ENCODE measurements at regions not wholly inside any gene's neighbourhood (a gene's known extent, or its start where the extent isn't known, plus 50 kb on each side); places are given as distances from the start of the nearest gene placed in this dataset.

- Mint-ChIP-seq H3K27me3 (no peaks in the 10 kb centered on the region), H3K4me3 (no peak overlapping the region), H3K36me3 (no peaks in the 10 kb centered on the region), H3K27ac (no peak overlapping the region), H3K4me1 (no peaks in the 10 kb centered on the region), H3K9me3 (no peaks in the 10 kb centered on the region)
- ATAC-seq (replicated peaks) (peak; percentile 70 to 79), DNase-seq (no peak)
Measured at GRCh38 chr11:82261367-82261766, 472.3 kb downstream of the FAM181B start.

DNA sequence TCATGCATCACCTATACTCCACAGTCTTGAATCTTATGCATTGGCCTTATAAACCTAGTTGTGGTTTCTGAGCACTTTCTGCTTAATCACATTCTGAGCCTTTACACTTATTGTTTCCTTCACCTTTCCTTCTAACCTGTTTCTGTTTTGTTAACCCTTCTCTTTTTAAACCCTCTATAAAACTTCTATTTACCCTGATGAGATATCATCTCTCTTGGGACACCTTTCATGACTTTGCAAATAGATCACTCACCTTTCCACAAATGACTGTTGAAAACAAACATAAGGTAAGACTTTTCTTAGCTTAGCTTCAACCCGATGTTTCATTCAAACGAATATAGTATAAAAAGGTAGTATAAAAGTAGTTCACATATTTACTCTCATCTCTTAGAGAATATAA lies 483.6 kb downstream of the FAM181B start:
- Mint-ChIP-seq H3K36me3 (no peaks in the 10 kb centered on the region), H3K9me3 (no peaks in the 10 kb centered on the region), H3K4me1 (no peaks in the 10 kb centered on the region), H3K27me3 (no peaks in the 10 kb centered on the region), H3K4me3 (no peak overlapping the region), H3K27ac (no peak overlapping the region)
- ATAC-seq (replicated peaks) (no peak), DNase-seq (no peak)

DNA sequence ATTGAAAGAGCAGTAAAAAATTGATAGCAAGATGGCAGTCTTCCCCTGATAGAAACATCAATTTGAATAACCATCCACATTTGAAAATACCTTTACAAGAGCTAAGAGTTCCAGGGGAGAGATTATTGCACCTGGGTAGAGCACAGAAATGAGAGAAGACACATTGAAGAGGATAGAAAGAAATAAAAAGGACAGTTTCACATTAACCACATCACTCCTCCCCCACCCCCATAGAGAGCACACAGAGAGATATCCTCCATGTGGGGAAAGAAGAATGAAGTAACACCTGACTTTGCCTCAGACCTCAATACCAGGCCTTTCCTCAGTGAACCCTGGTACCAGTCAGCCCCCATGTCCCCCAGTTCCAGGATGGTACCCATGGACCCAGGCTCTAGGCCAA lies 486.7 kb downstream of the FAM181B start:
- ATAC-seq (replicated peaks) (no peak), DNase-seq (no peak)
- no peaks in the 10 kb centered on the region for H3K27me3 Mint-ChIP-seq
- no peak overlapping the region for H3K4me3 Mint-ChIP-seq
- no peaks in the 10 kb centered on the region for H3K9me3 Mint-ChIP-seq
- H3K4me1 Mint-ChIP-seq = no peaks in the 10 kb centered on the region
- H3K36me3 Mint-ChIP-seq = no peaks in the 10 kb centered on the region
- H3K27ac Mint-ChIP-seq = no peak overlapping the region

GRCh38 chr11:82239498-82239897 lies 494.2 kb downstream of the FAM181B start:
- DNase-seq (no peak), ATAC-seq (replicated peaks) (peak in 1 of 2 donors; percentile 21)
- Mint-ChIP-seq H3K4me3 (no peak overlapping the region), H3K4me1 (no peaks in the 10 kb centered on the region), H3K27me3 (no peaks in the 10 kb centered on the region), H3K27ac (no peak overlapping the region), H3K9me3 (peaks cover 6% of the 10 kb centered on the region in 2 donors), H3K36me3 (no peaks in the 10 kb centered on the region)

- DNase-seq = no peak
- Mint-ChIP-seq H3K9me3 (peaks cover 4 to 6% of the 10 kb centered on the region in 2 donors), H3K4me1 (no peaks in the 10 kb centered on the region)
Measured at GRCh38 chr11:82234256-82234655, 499.4 kb downstream of the FAM181B start.

DNA sequence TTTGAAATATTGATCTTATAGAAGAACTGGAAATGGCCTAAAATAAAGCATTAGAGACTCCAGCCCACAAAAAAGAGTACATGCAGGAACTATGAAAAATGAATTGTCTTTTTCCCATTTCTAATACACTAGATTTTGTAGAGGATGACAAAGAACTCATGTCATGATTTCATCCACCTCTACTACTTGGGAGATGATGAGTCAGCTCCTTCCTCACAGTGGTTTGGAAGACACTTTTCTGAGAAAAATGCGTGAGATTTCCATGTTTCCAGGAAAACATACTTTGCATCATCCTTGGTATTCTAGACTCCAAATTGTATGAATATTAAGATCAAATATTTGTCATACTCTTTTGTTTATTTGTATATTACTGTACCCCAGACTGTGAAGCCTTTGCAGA lies 500.5 kb downstream of the FAM181B start:
- Mint-ChIP-seq H3K9me3 (peaks cover 2% of the 10 kb centered on the region in 2 donors), H3K4me3 (no peak overlapping the region), H3K27ac (no peak overlapping the region), H3K27me3 (no peaks in the 10 kb centered on the region), H3K4me1 (no peaks in the 10 kb centered on the region), H3K36me3 (no peaks in the 10 kb centered on the region)
- ATAC-seq (replicated peaks) (no peak), DNase-seq (no peak)

More at GRCh38 chr11:82234256-82234655, 499.4 kb downstream of the FAM181B start:
- H3K27ac Mint-ChIP-seq = no peak overlapping the region
- H3K27me3 Mint-ChIP-seq = no peaks in the 10 kb centered on the region
- H3K36me3 Mint-ChIP-seq = no peaks in the 10 kb centered on the region
- no peak for ATAC-seq (replicated peaks)
- no peak overlapping the region for H3K4me3 Mint-ChIP-seq

- H3K27ac Mint-ChIP-seq = no peak overlapping the region
- H3K27me3 Mint-ChIP-seq = no peaks in the 10 kb centered on the region
- no peak overlapping the region for H3K4me3 Mint-ChIP-seq
- DNase-seq (no peak), ATAC-seq (replicated peaks) (peak in 1 of 2 donors; percentile 53)
- no peaks in the 10 kb centered on the region for H3K36me3 Mint-ChIP-seq
- H3K4me1 Mint-ChIP-seq = no peaks in the 10 kb centered on the region
- H3K9me3 Mint-ChIP-seq = peaks cover under 1 to 1% of the 10 kb centered on the region in 2 donors
Measured at GRCh38 chr11:82229341-82229740, 504.3 kb downstream of the FAM181B start.

DNA sequence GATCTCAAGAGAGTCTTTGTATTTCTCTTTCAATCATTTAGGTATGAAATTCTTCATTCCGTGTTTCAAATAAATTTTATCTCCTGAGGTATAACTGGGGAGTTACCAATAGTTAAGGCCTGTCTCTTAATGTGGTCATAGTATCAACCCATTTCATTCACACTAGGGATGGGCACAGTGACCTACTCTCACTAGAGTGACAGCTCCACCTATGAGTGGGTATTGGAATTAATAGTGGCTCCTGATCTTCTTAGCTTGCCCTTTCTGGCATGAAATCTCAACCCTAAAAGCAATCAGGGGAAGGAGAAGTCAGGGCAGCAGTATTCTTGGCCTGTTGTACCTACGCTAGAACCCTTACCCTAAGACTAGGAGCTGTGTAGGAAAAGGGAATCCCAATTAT lies 507.7 kb downstream of the FAM181B start:
- Mint-ChIP-seq H3K27ac (no peak overlapping the region), H3K27me3 (no peaks in the 10 kb centered on the region), H3K36me3 (no peaks in the 10 kb centered on the region), H3K9me3 (peaks cover 1 to 5% of the 10 kb centered on the region in 2 donors), H3K4me1 (no peaks in the 10 kb centered on the region), H3K4me3 (no peak overlapping the region)
- ATAC-seq (replicated peaks) (no peak), DNase-seq (no peak)

GRCh38 chr11:82225502-82225901 lies 508.2 kb downstream of the FAM181B start:
- no peak overlapping the region for H3K27ac Mint-ChIP-seq
- no peak overlapping the region for H3K4me3 Mint-ChIP-seq
- DNase-seq (no peak), ATAC-seq (replicated peaks) (no peak)
- no peaks in the 10 kb centered on the region for H3K36me3 Mint-ChIP-seq
- no peaks in the 10 kb centered on the region for H3K4me1 Mint-ChIP-seq
- peaks cover 1 to 5% of the 10 kb centered on the region in 2 donors for H3K9me3 Mint-ChIP-seq
- H3K27me3 Mint-ChIP-seq = no peaks in the 10 kb centered on the region

DNA sequence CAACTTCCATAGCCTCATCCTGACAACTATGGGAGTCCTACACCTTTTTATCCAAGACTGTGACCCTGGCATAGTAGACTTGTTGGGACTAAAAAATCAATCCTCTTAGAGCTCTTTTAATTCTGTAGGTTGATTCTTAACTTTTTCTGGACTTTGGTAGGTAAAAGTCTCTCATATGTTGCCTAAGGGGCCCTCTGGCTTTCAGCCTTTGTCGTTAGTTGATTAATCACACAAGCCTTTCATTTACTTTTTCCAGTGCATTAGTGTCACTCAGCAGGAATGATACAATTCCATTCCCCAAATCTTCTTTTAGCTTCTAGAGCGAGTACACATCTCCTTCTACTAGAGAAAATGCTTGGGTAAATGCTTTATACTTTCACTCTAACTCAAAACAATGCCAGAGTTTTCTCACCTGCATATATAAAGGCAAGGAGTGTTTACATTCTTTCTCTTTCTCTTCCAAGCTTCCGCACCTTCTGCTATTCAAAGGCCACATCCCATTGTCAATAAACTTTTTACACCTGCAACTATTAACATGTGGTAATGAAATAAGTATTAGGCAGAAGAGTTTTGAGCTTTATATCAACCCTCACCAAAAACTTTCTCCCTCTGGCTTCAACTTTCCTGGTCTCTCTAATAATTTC lies 516.6 kb downstream of the FAM181B start:
- Mint-ChIP-seq H3K36me3 (no peaks in the 10 kb centered on the region), H3K4me3 (no peak overlapping the region), H3K4me1 (no peaks in the 10 kb centered on the region), H3K9me3 (no peaks in the 10 kb centered on the region), H3K27me3 (no peaks in the 10 kb centered on the region), H3K27ac (no peak overlapping the region)
- no peak for DNase-seq
- no peak for ATAC-seq (replicated peaks)

GRCh38 chr11:82210011-82210410 lies 523.7 kb downstream of the FAM181B start:
- Mint-ChIP-seq H3K27me3 (no peaks in the 10 kb centered on the region), H3K9me3 (peaks cover 0 to 2% of the 10 kb centered on the region in 2 donors), H3K27ac (no peak overlapping the region), H3K4me1 (no peaks in the 10 kb centered on the region), H3K36me3 (no peaks in the 10 kb centered on the region), H3K4me3 (no peak overlapping the region)
- DNase-seq (no peak), ATAC-seq (replicated peaks) (no peak)

GRCh38 chr11:82195283-82195682 lies 538.4 kb downstream of the FAM181B start:
- Mint-ChIP-seq H3K27ac (no peak overlapping the region), H3K4me1 (no peaks in the 10 kb centered on the region), H3K4me3 (no peak overlapping the region), H3K9me3 (no peaks in the 10 kb centered on the region), H3K27me3 (no peaks in the 10 kb centered on the region), H3K36me3 (no peaks in the 10 kb centered on the region)
- no peak for ATAC-seq (replicated peaks)
- no peak for DNase-seq

- no peak overlapping the region for H3K27ac Mint-ChIP-seq
- H3K4me3 Mint-ChIP-seq = no peak overlapping the region
- ATAC-seq (replicated peaks) (no peak), DNase-seq (no peak)
- H3K4me1 Mint-ChIP-seq = no peaks in the 10 kb centered on the region
- no peaks in the 10 kb centered on the region for H3K27me3 Mint-ChIP-seq
- no peaks in the 10 kb centered on the region for H3K36me3 Mint-ChIP-seq
- no peaks in the 10 kb centered on the region for H3K9me3 Mint-ChIP-seq
Measured at GRCh38 chr11:82194521-82194920, 539.1 kb downstream of the FAM181B start.

GRCh38 chr11:82191695-82192094 lies 542.0 kb downstream of the FAM181B start:
- Mint-ChIP-seq H3K4me3 (no peak overlapping the region), H3K9me3 (no peaks in the 10 kb centered on the region), H3K27me3 (no peaks in the 10 kb centered on the region), H3K27ac (no peak overlapping the region), H3K4me1 (no peaks in the 10 kb centered on the region), H3K36me3 (no peaks in the 10 kb centered on the region)
- ATAC-seq (replicated peaks) (no peak), DNase-seq (no peak)

- H3K27me3 Mint-ChIP-seq = no peaks in the 10 kb centered on the region
- no peak overlapping the region for H3K4me3 Mint-ChIP-seq
- DNase-seq (no peak), ATAC-seq (replicated peaks) (no peak)
- no peak overlapping the region for H3K27ac Mint-ChIP-seq
- H3K4me1 Mint-ChIP-seq = no peaks in the 10 kb centered on the region
- peaks cover 0 to 2% of the 10 kb centered on the region in 2 donors for H3K9me3 Mint-ChIP-seq
- no peaks in the 10 kb centered on the region for H3K36me3 Mint-ChIP-seq
Measured at GRCh38 chr11:82185925-82186324, 547.7 kb downstream of the FAM181B start.

DNA sequence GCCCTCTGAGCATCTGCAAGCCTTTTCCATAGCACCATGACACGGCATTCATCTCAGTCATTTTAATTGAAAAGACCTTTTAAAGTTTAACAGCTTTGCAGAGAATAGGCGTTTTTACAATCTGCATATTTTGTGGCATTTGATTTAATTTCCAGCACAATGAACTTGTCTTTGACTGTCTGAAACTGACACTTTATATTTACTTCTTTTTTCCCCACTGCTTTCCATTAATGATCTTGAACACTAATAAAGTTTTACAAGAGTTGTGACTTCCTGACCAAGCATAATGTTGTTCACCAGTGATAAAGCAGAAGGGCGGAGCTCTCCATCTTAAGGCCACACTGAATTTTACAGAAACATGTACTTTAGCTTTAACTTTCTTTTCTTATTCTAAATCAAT lies 548.7 kb downstream of the FAM181B start:
- H3K4me1 Mint-ChIP-seq = no peaks in the 10 kb centered on the region
- H3K9me3 Mint-ChIP-seq = peaks cover 0 to 2% of the 10 kb centered on the region in 2 donors
- ATAC-seq (replicated peaks) = no peak

More for the DNA sequence above, 548.7 kb downstream of the FAM181B start:
- no peaks in the 10 kb centered on the region for H3K36me3 Mint-ChIP-seq
- no peaks in the 10 kb centered on the region for H3K27me3 Mint-ChIP-seq
- no peak overlapping the region for H3K27ac Mint-ChIP-seq
- no peak overlapping the region for H3K4me3 Mint-ChIP-seq
- DNase-seq = no peak

Measured in stimulated activated naive B cell treated with anti-CD40 and anti-IgM and Interleukin-4, amounts not matched to agents 10 μg/mL and 1 μg/mL and 100 μg/mL, for 72 hours (primary cell).